ENCODE measurements at regions not wholly inside any gene's neighbourhood (a gene's known extent, or its start where the extent isn't known, plus 50 kb on each side); places are given as distances from the start of the nearest gene placed in this dataset.

- TF ChIP-seq CTCF (IDR thresholded peaks at IDR 0.05 in 2 of 3, conservative IDR thresholded peaks at IDR 0.05 in 1 of 3; ENCODE audit: borderline replicate concordance in 1 of 3, insufficient read depth in 1 of 3, low read depth in 2 of 3, low read length in 2 of 3): no peak
- TF ChIP-seq POLR2A (IDR thresholded peaks at IDR 0.05; ENCODE audit: borderline replicate concordance, extremely low read depth, insufficient read depth, insufficient read length): no peak
- no peak for TF ChIP-seq SIN3A (IDR thresholded peaks at IDR 0.05; ENCODE audit: low read depth)
- TF ChIP-seq ELF1 (IDR thresholded peaks at IDR 0.05; ENCODE audit: borderline replicate concordance, low read depth): no peak
- TF ChIP-seq EZH2 (IDR thresholded peaks at IDR 0.05): no peak
- TF ChIP-seq REST (IDR thresholded peaks at IDR 0.05; ENCODE audit: low read depth): no peak
- no peak for TF ChIP-seq ZNF274 (IDR thresholded peaks at IDR 0.05; ENCODE audit: low read depth, low read length)
- no peak for TF ChIP-seq RAD21 (IDR thresholded peaks at IDR 0.05; ENCODE audit: low read depth)
- TF ChIP-seq POLR2AphosphoS5 (IDR thresholded peaks at IDR 0.05; ENCODE audit: low read depth, low read length): no peak
Measured at GRCh38 chr17:16879686-16880085, 92.2 kb downstream of the TNFRSF13B start.

All from HCT116 (cell line).